HG03432 (cell line): ENCODE measurements at regions not wholly inside any gene's neighbourhood (a gene's known extent, or its start where the extent isn't known, plus 50 kb on each side); places are given as distances from the start of the nearest gene placed in this dataset.
A peak's percentile ranks its signal among the peaks of the same experiment; 100 is the strongest.

Experiments used
- ATAC-seq: cut with Tn5 transposase; IDR thresholded peaks from one replicate; pipeline ENCODE4 v1.9.1; 2021; ENCODE audit warnings: mild to moderate bottlenecking, moderate library complexity; ENCODE audit not compliant: unreplicated experiment

GRCh38 chr7:115153176-115153575 is 231.3 kb downstream of the MDFIC start:
- ATAC-seq, result no peak

GRCh38 chr7:115146148-115146547 is 224.3 kb downstream of the MDFIC start:
- no peak for ATAC-seq

- ATAC-seq, result peak; percentile 89
Measured at GRCh38 chr7:115145512-115145911, 223.6 kb downstream of the MDFIC start.

GRCh38 chr7:115137816-115138215 is 215.9 kb downstream of the MDFIC start:
- ATAC-seq, result no peak

GRCh38 chr7:115136796-115137443 is 215.0 kb downstream of the MDFIC start:
- ATAC-seq, result no peak

- peak; percentile 89 for ATAC-seq
Measured at GRCh38 chr7:115135769-115136410, 214.0 kb downstream of the MDFIC start.

GRCh38 chr7:115135146-115135545 is 213.3 kb downstream of the MDFIC start:
- no peak for ATAC-seq

- no peak for ATAC-seq
Measured at GRCh38 chr7:115133248-115133647, 211.4 kb downstream of the MDFIC start.

- no peak for ATAC-seq
Measured at GRCh38 chr7:115132096-115132495, 210.2 kb downstream of the MDFIC start.

GRCh38 chr7:115128154-115128553 is 206.3 kb downstream of the MDFIC start:
- no peak for ATAC-seq

GRCh38 chr7:115127399-115128021 is 205.6 kb downstream of the MDFIC start:
- ATAC-seq, result no peak

- no peak for ATAC-seq
Measured at GRCh38 chr7:115125750-115126149, 203.9 kb downstream of the MDFIC start.

GRCh38 chr7:115125312-115125711 is 203.4 kb downstream of the MDFIC start:
- ATAC-seq, result no peak

GRCh38 chr7:115124409-115124939 is 202.6 kb downstream of the MDFIC start:
- no peak for ATAC-seq

- no peak for ATAC-seq
Measured at GRCh38 chr7:115123441-115123840, 201.5 kb downstream of the MDFIC start.

- ATAC-seq, result no peak
Measured at GRCh38 chr7:115122388-115122787, 200.5 kb downstream of the MDFIC start.

GRCh38 chr7:115117748-115118147 is 195.9 kb downstream of the MDFIC start:
- no peak for ATAC-seq

GRCh38 chr7:115116773-115117715 is 195.2 kb downstream of the MDFIC start:
- ATAC-seq, result peak; percentile 63

GRCh38 chr7:115113776-115114175 is 191.9 kb downstream of the MDFIC start:
- ATAC-seq, result no peak

GRCh38 chr7:115113131-115113530 is 191.2 kb downstream of the MDFIC start:
- ATAC-seq, result no peak

- no peak for ATAC-seq
Measured at GRCh38 chr7:115110523-115110922, 188.6 kb downstream of the MDFIC start.
